ENCODE measurements at regions not wholly inside any gene's neighbourhood (a gene's known extent, or its start where the extent isn't known, plus 50 kb on each side); places are given as distances from the start of the nearest gene placed in this dataset.
A peak's percentile ranks its signal among the peaks of the same experiment; 100 is the strongest.
"Not testable (repeated sequence)": the region's sequence is repeated elsewhere in the genome, so short reads cannot be mapped to it uniquely, and the experiment has no call there.

- DNase-seq (ENCODE audit: low spot score) = no peak
These were observed 101.1 kb upstream of the SCAF8 start for GRCh38 chr6:154632119-154632518.

- no peak for DNase-seq (ENCODE audit: low spot score)
These were observed 95.8 kb upstream of the SCAF8 start for GRCh38 chr6:154637392-154637791.

- DNase-seq (ENCODE audit: low spot score) = no peak
These were observed 94.8 kb upstream of the SCAF8 start for GRCh38 chr6:154638369-154638768.

- DNase-seq (ENCODE audit: low spot score) = not testable (repeated sequence)
These were observed 94.0 kb upstream of the SCAF8 start for GRCh38 chr6:154639196-154639595.

- DNase-seq (ENCODE audit: low spot score) = no peak
These were observed 84.9 kb upstream of the SCAF8 start for GRCh38 chr6:154648188-154648887.

- DNase-seq (ENCODE audit: low spot score) = no peak
These were observed 84.4 kb upstream of the SCAF8 start for GRCh38 chr6:154648888-154649205.

- DNase-seq (ENCODE audit: low spot score) = no peak
These were observed 83.5 kb upstream of the SCAF8 start for GRCh38 chr6:154649721-154650120.

GRCh38 chr6:154650351-154650750 lies 82.9 kb upstream of the SCAF8 start:
- no peak for DNase-seq (ENCODE audit: low spot score)

GRCh38 chr6:154651656-154652055 lies 81.6 kb upstream of the SCAF8 start:
- DNase-seq (ENCODE audit: low spot score) = no peak

- DNase-seq (ENCODE audit: low spot score) = no peak
These were observed 79.8 kb upstream of the SCAF8 start for GRCh38 chr6:154653385-154653784.

GRCh38 chr6:154653853-154654252 lies 79.4 kb upstream of the SCAF8 start:
- no peak for DNase-seq (ENCODE audit: low spot score)

- no peak for DNase-seq (ENCODE audit: low spot score)
These were observed 76.6 kb upstream of the SCAF8 start for GRCh38 chr6:154656660-154657059.

- DNase-seq (ENCODE audit: low spot score) = no peak
These were observed 71.4 kb upstream of the SCAF8 start for GRCh38 chr6:154661768-154662167.

GRCh38 chr6:154664287-154664686 lies 68.9 kb upstream of the SCAF8 start:
- no peak for DNase-seq (ENCODE audit: low spot score)

GRCh38 chr6:154668156-154668555 lies 65.1 kb upstream of the SCAF8 start:
- no peak for DNase-seq (ENCODE audit: low spot score)

GRCh38 chr6:154672086-154672485 lies 61.1 kb upstream of the SCAF8 start:
- no peak for DNase-seq (ENCODE audit: low spot score)

GRCh38 chr6:154673919-154674318 lies 59.3 kb upstream of the SCAF8 start:
- DNase-seq (ENCODE audit: low spot score) = no peak

GRCh38 chr6:154675602-154676088 lies 57.6 kb upstream of the SCAF8 start:
- DNase-seq (ENCODE audit: low spot score) = peak; percentile 84

GRCh38 chr6:154682633-154683125 lies 50.5 kb upstream of the SCAF8 start:
- DNase-seq (ENCODE audit: low spot score) = no peak
